Smooth muscle cell (in vitro differentiated cells): ENCODE measurements at regions not wholly inside any gene's neighbourhood (a gene's known extent, or its start where the extent isn't known, plus 50 kb on each side); places are given as distances from the start of the nearest gene placed in this dataset.

Experiments
- DNase-seq: peaks from one replicate; lab custom pipeline; 2025; ENCODE audit not compliant: unreplicated experiment; lab: John Stamatoyannopoulos, UW
- H2AFZ ChIP-seq: fragments of 200-600 bp; sonication (generic); 2 replicates; pipeline ENCODE4 v1.6.0; 2016; ENCODE audit warnings: antibody characterized with exemption, low read depth, mild to moderate bottlenecking
- H3F3A ChIP-seq: fragments of 200-600 bp; sonication (generic); 2 replicates; pipeline ENCODE4 v1.6.0; 2017; ENCODE audit warnings: antibody characterized with exemption, low read depth
- H3K27ac ChIP-seq: fragments of 200-600 bp; sonication (generic); 2 replicates; pipeline ENCODE4 v1.5.1; 2016; ENCODE audit warnings: low read depth, mild to moderate bottlenecking
- H3K27me3 ChIP-seq: fragments of 200-600 bp; sonication (generic); 2 replicates; pipeline ENCODE4 v1.6.1; 2016; ENCODE audit warnings: low read depth, mild to moderate bottlenecking
- H3K36me3 ChIP-seq: fragments of 200-600 bp; sonication (generic); 2 replicates; pipeline ENCODE4 v1.5.1; 2016; ENCODE audit warnings: low read depth
- H3K4me1 ChIP-seq: fragments of 200-600 bp; sonication (generic); 2 replicates; pipeline ENCODE4 v1.5.1; 2016; ENCODE audit warnings: low read depth
- H3K4me2 ChIP-seq: fragments of 200-600 bp; sonication (generic); 2 replicates; pipeline ENCODE4 v1.6.0; 2016; ENCODE audit warnings: mild to moderate bottlenecking
- H3K4me3 ChIP-seq: fragments of 200-600 bp; sonication (generic); 2 replicates; pipeline ENCODE4 v1.5.1; 2016; ENCODE audit warnings: mild to moderate bottlenecking
- H3K79me2 ChIP-seq: fragments of 200-600 bp; sonication (generic); 2 replicates; pipeline ENCODE4 v1.6.0; 2016; ENCODE audit warnings: low read depth, mild to moderate bottlenecking
- H3K9ac ChIP-seq: fragments of 200-600 bp; sonication (generic); 2 replicates; pipeline ENCODE4 v1.6.0; 2016; ENCODE audit warnings: low read depth
- H3K9me3 ChIP-seq: fragments of 200-600 bp; sonication (generic); replicated peaks from 2 replicates; pipeline ENCODE4 v1.5.1; 2016; ENCODE audit warnings: low read depth
- H4K20me1 ChIP-seq: fragments of 200-600 bp; sonication (generic); 2 replicates; pipeline ENCODE4 v1.6.0; 2016; ENCODE audit warnings: low read depth
- whole genome bisulfite sequencing: methylation state at CpG from one replicate; pipeline ENCODE4 v1.1.7; 2016; ENCODE audit warnings: low lambda C conversion rate; 5-methylcytosine and 5-hydroxymethylcytosine counted together
- TF ChIP-seq, protein P1 (sequence below): fragments of 200-600 bp; sonication (generic); IDR thresholded peaks from 2 replicates; pipeline ENCODE4 v1.5.1; 2017; ENCODE audit warnings: borderline replicate concordance, mild to moderate bottlenecking, antibody characterized with exemption; ENCODE audit not compliant: insufficient read depth, poor library complexity, severe bottlenecking

DNA sequence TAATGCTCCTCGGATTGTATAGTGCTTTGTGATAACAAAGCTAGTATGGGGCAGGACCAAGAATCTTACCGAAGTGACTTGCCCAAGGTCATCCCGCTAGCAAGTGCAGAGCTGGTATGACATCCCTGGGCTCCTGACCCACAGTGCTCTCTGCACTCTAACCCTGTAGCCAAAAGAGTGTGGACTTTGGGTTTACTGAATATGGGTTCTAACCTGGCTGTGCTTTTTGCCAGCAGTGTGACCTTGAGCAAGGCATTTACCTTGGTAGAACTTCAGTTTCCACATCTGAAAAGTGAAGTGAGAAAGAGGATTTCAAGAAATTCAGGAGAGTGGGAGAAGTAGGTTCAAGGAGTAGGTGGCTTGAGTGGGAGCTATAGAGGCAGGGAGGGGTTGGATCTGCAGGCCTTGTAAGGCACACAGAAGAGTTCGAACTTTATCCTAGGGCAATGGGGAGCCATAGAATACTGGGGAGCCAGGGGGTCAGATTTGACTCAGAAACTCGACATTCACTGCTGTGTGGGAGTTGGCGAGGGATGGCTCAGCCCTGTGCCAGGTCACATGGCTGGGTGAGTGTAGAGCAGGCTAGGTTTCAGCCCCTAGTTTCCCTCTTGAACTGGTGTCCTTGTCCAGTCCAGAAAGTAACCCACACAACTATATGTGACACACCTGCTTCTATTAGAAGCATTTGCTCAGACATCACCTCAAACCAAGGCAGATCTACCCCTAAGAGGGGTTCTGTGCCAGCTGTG lies 91.9 kb downstream of the RPLP1 start:
- H3F3A ChIP-seq, result no peaks in the 10 kb centered on the region
- H3K4me2 ChIP-seq, result no peak overlapping the region
- H2AFZ ChIP-seq, result no peak overlapping the region
- no peak overlapping the region for H3K4me3 ChIP-seq
- H3K36me3 ChIP-seq, result no peaks in the 10 kb centered on the region
- TF ChIP-seq, protein P1, sequence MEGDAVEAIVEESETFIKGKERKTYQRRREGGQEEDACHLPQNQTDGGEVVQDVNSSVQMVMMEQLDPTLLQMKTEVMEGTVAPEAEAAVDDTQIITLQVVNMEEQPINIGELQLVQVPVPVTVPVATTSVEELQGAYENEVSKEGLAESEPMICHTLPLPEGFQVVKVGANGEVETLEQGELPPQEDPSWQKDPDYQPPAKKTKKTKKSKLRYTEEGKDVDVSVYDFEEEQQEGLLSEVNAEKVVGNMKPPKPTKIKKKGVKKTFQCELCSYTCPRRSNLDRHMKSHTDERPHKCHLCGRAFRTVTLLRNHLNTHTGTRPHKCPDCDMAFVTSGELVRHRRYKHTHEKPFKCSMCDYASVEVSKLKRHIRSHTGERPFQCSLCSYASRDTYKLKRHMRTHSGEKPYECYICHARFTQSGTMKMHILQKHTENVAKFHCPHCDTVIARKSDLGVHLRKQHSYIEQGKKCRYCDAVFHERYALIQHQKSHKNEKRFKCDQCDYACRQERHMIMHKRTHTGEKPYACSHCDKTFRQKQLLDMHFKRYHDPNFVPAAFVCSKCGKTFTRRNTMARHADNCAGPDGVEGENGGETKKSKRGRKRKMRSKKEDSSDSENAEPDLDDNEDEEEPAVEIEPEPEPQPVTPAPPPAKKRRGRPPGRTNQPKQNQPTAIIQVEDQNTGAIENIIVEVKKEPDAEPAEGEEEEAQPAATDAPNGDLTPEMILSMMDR, result no peak
- no peaks in the 10 kb centered on the region for H3K9me3 ChIP-seq
- WGBS, result 95% methylated on average over 6 of the region's 6 CpGs
- no peak for DNase-seq
- H4K20me1 ChIP-seq, result no peaks in the 10 kb centered on the region
- no peak overlapping the region for H3K9ac ChIP-seq
- no peaks in the 10 kb centered on the region for H3K4me1 ChIP-seq
- no peaks in the 10 kb centered on the region for H3K79me2 ChIP-seq
- H3K27ac ChIP-seq, result no peak overlapping the region
- H3K27me3 ChIP-seq, result no peaks in the 10 kb centered on the region

DNA sequence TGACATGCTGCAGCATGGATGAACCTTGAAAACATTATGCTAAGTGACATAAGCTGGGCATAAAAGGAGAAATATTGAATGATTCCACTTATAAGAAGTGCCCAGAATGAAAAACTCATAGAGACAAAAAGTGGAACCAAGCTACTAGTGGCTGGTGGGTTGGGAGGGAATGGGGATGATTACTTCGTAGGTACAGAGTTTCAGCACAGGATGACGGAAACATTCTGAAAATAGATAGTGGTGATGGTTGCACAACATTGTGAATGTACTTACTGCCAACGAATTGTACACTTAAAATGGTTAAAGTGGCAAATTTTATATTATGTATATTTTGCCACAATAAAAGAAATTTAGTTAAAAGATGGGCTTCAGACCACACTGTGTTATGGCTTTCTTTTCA lies 93.6 kb downstream of the RPLP1 start:
- no peaks in the 10 kb centered on the region for H3K9me3 ChIP-seq
- H3K79me2 ChIP-seq, result no peaks in the 10 kb centered on the region
- DNase-seq, result no peak
- no peak overlapping the region for H3K4me2 ChIP-seq
- no peak overlapping the region for H3K4me3 ChIP-seq
- WGBS, result 69% methylated on average over 3 of the region's 3 CpGs
- H3K9ac ChIP-seq, result no peak overlapping the region
- no peak overlapping the region for H3K27ac ChIP-seq
- H3K36me3 ChIP-seq, result no peaks in the 10 kb centered on the region
- no peaks in the 10 kb centered on the region for H4K20me1 ChIP-seq
- H2AFZ ChIP-seq, result no peak overlapping the region
- no peaks in the 10 kb centered on the region for H3F3A ChIP-seq
- no peaks in the 10 kb centered on the region for H3K4me1 ChIP-seq
- H3K27me3 ChIP-seq, result no peaks in the 10 kb centered on the region
- TF ChIP-seq, protein P1, result no peak

DNA sequence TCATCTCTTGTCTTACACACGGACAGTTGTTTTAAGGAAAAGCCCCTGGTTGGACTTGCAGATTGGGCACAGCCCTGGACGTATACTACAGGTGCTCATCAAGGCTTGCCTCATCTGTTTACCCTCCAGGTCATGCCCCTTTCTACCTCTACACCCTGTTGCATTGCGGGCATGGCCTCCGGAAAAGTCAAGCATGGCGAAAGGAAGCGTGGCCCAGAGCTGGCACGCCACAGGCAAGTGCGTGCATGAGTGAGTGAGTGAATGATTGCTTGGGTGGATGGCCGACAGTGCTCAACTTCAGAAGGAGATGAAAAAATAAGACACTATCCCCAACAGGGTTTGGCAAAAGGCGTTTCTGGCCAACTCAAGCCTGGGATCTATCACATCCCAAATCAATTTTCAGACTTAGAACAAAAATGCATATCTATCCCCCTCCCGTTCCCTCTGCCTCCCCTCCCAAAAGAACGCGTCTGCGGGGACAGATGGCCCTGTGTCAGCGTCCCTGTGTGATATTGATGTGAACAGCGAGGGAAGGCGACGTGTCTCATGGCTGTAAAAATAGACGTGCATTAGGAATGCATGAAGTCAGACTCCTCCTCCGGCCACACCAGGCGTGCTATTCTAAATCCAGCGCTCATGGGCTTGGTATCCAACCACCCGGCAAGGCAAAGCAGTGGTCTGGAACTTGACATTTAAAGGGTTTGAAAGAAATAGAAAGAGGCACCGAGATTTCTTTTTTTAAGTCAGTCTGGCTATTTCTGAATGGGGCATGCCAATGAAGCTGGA lies 96.0 kb downstream of the RPLP1 start:
- WGBS, result 57% methylated on average over 24 of the region's 24 CpGs
- no peaks in the 10 kb centered on the region for H3K79me2 ChIP-seq
- no peaks in the 10 kb centered on the region for H3K27me3 ChIP-seq
- no peak overlapping the region for H3K4me3 ChIP-seq
- H4K20me1 ChIP-seq, result no peaks in the 10 kb centered on the region
- no peaks in the 10 kb centered on the region for H3K4me1 ChIP-seq
- no peak overlapping the region for H3K9ac ChIP-seq
- no peaks in the 10 kb centered on the region for H3K36me3 ChIP-seq
- no peaks in the 10 kb centered on the region for H3K9me3 ChIP-seq
- TF ChIP-seq, protein P1, result no peak
- H2AFZ ChIP-seq, result no peak overlapping the region
- no peak overlapping the region for H3K27ac ChIP-seq
- no peak for DNase-seq
- H3K4me2 ChIP-seq, result peak overlapping the region; percentile 55
- H3F3A ChIP-seq, result no peaks in the 10 kb centered on the region
